ENCODE measurements at regions not wholly inside any gene's neighbourhood (a gene's known extent, or its start where the extent isn't known, plus 50 kb on each side); places are given as distances from the start of the nearest gene placed in this dataset.

DNA sequence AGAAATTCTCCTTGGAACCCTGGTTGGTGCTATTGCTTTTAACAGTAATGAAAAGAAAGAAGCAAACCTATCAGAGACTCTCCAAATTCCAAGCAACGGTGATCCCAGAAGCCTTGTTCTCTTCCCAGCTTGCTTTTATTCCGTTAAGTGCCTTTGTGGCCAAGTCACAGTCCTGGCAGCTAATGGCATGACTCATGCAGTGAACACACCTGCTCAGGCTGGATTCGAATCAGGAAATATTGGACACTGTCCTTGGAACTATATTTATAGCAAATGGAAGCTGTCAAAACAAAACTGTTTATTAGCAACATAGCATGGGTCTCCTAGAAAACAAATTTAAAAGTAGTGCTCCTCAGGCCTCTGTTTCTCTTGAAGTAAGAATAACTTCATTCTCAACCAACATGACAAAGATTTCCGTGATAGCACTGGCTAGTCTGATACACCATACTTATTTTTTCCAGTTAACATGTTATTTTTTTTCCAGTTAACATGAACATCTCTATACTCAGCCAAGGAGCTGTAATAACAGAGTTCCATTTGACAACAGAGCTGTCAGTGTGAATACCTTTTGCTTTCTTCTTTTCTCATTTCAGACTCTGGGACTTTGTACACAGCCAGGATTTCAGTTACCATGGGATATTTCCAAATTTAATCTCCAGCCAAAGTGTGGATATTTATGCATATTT lies 502.4 kb downstream of the GADD45G start:
- ChIA-PET RAD21 (ENCODE audit: low non-redundant PET in 1 of 2, low total read pairs in 2 of 2, uncharacterized antibody in 2 of 2, unreplicated experiment in 2 of 2) (no interaction called here), CTCF (interaction anchor here (1.1 to 3.8 kb wide), 3 partner anchors 503 to 531 kb away, joined by 5 to 28 read pairs (median 7); partner anchors contain the start of gene GADD45G), POLR2A (interaction anchor here (0.5 kb wide), 1 partner anchor 502 kb away, joined by 4 read pairs; the partner anchor contains the start of gene GADD45G)
- H3K27ac ChIP-seq (ENCODE audit: low read depth, low read length), result no peak overlapping the region
- DNase-seq (ENCODE audit: low read depth, low spot score) (no peak), ATAC-seq (no peak)
- no peaks in the 10 kb centered on the region for H4K20me1 ChIP-seq (ENCODE audit: insufficient read depth)
- no peak overlapping the region for H3K4me3 ChIP-seq (replicated peaks in 1 of 2; ENCODE audit: low read depth in 1 of 2, low read length in 2 of 2)
- intact Hi-C loops (cut with micrococcal nuclease), result loop anchor here (10.0 kb wide), 1 partner anchor 792 kb away; the partner anchor contains the start of genes CKS2 and SECISBP2
- H3K79me2 ChIP-seq (ENCODE audit: insufficient read depth, low read length), result no peaks in the 10 kb centered on the region
- H3K4me1 ChIP-seq (ENCODE audit: control insufficient read depth in 1 of 2, insufficient read depth in 2 of 2, low read length in 2 of 2), result peaks cover 3 to 7% of the 10 kb centered on the region in 2 experiments; a peak in 2 of 4 replicates
- no TSS peak for BruUV-seq (replicated peaks)
- H3K9ac ChIP-seq (ENCODE audit: low read length), result no peak overlapping the region
- H3K9me2 ChIP-seq (ENCODE audit: insufficient read depth), result no peaks in the 10 kb centered on the region
- no peak overlapping the region for H3K4me2 ChIP-seq (ENCODE audit: low read length)
- H3K36me3 ChIP-seq (ENCODE audit: control insufficient read depth in 1 of 2, insufficient read depth in 2 of 2, low read length in 2 of 2), result no peaks in the 10 kb centered on the region
- peaks cover 14% of the 10 kb centered on the region; the same call in 1 of the 2 replicates for H3K27me3 ChIP-seq (ENCODE audit: insufficient read depth, low read length)
- H3K9me3 ChIP-seq (ENCODE audit: control insufficient read depth in 1 of 2, insufficient read depth in 1 of 2, low read depth in 1 of 2, low read length in 2 of 2), result no peaks in the 10 kb centered on the region
- no peak for TF ChIP-seq SRF (IDR thresholded peaks at IDR 0.05; ENCODE audit: low read depth)
- TF ChIP-seq FOSL1 (IDR thresholded peaks at IDR 0.05; ENCODE audit: low read depth), result peak; percentile 56
- no peak for TF ChIP-seq EGR1 (IDR thresholded peaks at IDR 0.05; ENCODE audit: low read depth)
- TF ChIP-seq JUND (IDR thresholded peaks at IDR 0.05), result peak; percentile 53; the same call in 1 of the 2 replicates
- no peak for TF ChIP-seq ZFX (IDR thresholded peaks at IDR 0.05)
- no peak overlapping the region for H2AFZ ChIP-seq (ENCODE audit: low read depth, low read length, poor library complexity, severe bottlenecking)

DNA sequence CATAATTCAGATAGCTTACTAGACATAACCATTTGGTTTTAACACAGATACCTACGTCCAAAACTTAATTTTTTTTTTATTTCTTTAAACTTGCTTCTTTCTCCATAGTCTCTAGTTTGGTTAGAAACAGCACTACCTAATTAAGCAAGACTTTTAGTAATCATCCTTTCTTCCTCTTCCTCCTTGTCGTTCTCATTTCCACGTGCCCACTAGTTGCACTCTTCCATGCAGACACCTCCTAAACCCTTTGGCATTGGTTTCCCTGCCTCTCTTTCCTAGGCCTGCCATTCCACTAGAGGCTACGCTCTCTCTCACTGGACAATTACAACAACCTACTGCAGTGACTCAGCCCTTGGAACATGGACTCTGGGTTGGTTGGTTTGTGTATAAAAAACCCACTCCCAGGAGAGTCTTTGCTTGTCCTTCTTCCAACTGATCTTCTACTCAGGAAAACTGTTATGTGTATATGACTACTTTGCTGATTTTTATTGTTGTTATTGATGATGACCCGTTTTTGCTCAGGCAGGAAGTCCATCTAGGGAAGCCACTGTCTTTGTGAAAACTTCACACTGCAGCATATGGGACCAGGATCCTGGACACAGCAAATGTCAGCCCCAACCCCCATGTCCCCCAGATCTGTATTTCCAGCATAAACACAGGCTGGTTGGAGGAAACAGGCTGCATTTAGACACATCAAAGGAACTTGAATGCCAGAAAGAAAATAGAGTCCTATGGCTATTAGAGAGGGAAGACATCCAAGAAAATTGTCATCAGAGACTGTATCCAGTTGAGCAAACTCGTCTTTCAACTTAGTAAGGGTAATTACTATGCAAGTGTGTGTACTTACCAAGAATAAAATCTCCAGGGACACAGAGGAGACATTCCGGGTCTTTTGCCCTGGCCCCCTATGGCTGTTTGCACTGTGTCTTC lies 503.2 kb downstream of the GADD45G start:
- Histone ChIP-seq H4K20me1 (ENCODE audit: insufficient read depth) (no peaks in the 10 kb centered on the region), H3K9me2 (ENCODE audit: insufficient read depth) (no peaks in the 10 kb centered on the region), H3K4me3 (replicated peaks in 1 of 2; ENCODE audit: low read depth in 1 of 2, low read length in 2 of 2) (no peak overlapping the region), H3K27ac (ENCODE audit: low read depth, low read length) (no peak overlapping the region), H3K27me3 (ENCODE audit: insufficient read depth, low read length) (peaks cover 22% of the 10 kb centered on the region; the same call in 1 of the 2 replicates), H3K4me2 (ENCODE audit: low read length) (no peak overlapping the region), H3K4me1 (ENCODE audit: control insufficient read depth in 1 of 2, insufficient read depth in 2 of 2, low read length in 2 of 2) (peaks cover 3 to 6% of the 10 kb centered on the region in 2 experiments; a peak in 2 of 4 replicates), H3K79me2 (ENCODE audit: insufficient read depth, low read length) (no peaks in the 10 kb centered on the region), H3K9ac (ENCODE audit: low read length) (no peak overlapping the region), H2AFZ (ENCODE audit: low read depth, low read length, poor library complexity, severe bottlenecking) (no peak overlapping the region), H3K36me3 (ENCODE audit: control insufficient read depth in 1 of 2, insufficient read depth in 2 of 2, low read length in 2 of 2) (no peaks in the 10 kb centered on the region), H3K9me3 (ENCODE audit: control insufficient read depth in 1 of 2, insufficient read depth in 1 of 2, low read depth in 1 of 2, low read length in 2 of 2) (no peaks in the 10 kb centered on the region)
- ChIA-PET POLR2A (no interaction called here), RAD21 (ENCODE audit: low non-redundant PET in 1 of 2, low total read pairs in 2 of 2, uncharacterized antibody in 2 of 2, unreplicated experiment in 2 of 2) (no interaction called here), CTCF (interaction anchor here (3.8 kb wide), 1 partner anchor 504 kb away, joined by 28 read pairs; the partner anchor contains the start of gene GADD45G)
- DNase-seq (ENCODE audit: low read depth, low spot score), result no peak
- no TSS peak for BruUV-seq (replicated peaks)
- intact Hi-C loops (cut with micrococcal nuclease), result loop anchor here (10.0 kb wide), 1 partner anchor 793 kb away; the partner anchor contains the start of genes CKS2 and SECISBP2
- ATAC-seq, result no peak
- TF ChIP-seq TCF7L2 (IDR thresholded peaks at IDR 0.05; ENCODE audit: borderline replicate concordance, extremely low read depth, insufficient read depth, insufficient read length), result no peak
- no peak for TF ChIP-seq EZH2phosphoT487 (IDR thresholded peaks at IDR 0.05; ENCODE audit: borderline replicate concordance)
- no peak for TF ChIP-seq CEBPB (IDR thresholded peaks at IDR 0.05; ENCODE audit: low read depth)
- TF ChIP-seq POLR2AphosphoS5 (IDR thresholded peaks at IDR 0.05; ENCODE audit: low read depth, low read length), result no peak
- TF ChIP-seq EZH2 (IDR thresholded peaks at IDR 0.05), result no peak
- no peak for TF ChIP-seq EGR1 (IDR thresholded peaks at IDR 0.05; ENCODE audit: low read depth)
- TF ChIP-seq ZNF274 (IDR thresholded peaks at IDR 0.05; ENCODE audit: low read depth, low read length), result no peak
- TF ChIP-seq CBX3 (IDR thresholded peaks at IDR 0.05; ENCODE audit: low read depth), result no peak
- TF ChIP-seq, protein P1, sequence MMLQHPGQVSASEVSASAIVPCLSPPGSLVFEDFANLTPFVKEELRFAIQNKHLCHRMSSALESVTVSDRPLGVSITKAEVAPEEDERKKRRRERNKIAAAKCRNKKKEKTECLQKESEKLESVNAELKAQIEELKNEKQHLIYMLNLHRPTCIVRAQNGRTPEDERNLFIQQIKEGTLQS (IDR thresholded peaks at IDR 0.05), result no peak
- TF ChIP-seq, protein P2, sequence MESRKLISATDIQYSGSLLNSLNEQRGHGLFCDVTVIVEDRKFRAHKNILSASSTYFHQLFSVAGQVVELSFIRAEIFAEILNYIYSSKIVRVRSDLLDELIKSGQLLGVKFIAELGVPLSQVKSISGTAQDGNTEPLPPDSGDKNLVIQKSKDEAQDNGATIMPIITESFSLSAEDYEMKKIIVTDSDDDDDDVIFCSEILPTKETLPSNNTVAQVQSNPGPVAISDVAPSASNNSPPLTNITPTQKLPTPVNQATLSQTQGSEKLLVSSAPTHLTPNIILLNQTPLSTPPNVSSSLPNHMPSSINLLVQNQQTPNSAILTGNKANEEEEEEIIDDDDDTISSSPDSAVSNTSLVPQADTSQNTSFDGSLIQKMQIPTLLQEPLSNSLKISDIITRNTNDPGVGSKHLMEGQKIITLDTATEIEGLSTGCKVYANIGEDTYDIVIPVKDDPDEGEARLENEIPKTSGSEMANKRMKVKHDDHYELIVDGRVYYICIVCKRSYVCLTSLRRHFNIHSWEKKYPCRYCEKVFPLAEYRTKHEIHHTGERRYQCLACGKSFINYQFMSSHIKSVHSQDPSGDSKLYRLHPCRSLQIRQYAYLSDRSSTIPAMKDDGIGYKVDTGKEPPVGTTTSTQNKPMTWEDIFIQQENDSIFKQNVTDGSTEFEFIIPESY (IDR thresholded peaks at IDR 0.05; ENCODE audit: extremely low read depth, insufficient replicate concordance, low read length), result no peak
